Globus pallidus (tissue), 1 donor: ENCODE measurements at regions not wholly inside any gene's neighbourhood (a gene's known extent, or its start where the extent isn't known, plus 50 kb on each side); places are given as distances from the start of the nearest gene placed in this dataset.
A peak's percentile ranks its signal among the peaks of the same experiment; 100 is the strongest.

Source experiments
- DNase-seq: peaks from one replicate; pipeline ENCODE4 v3.0.0-alpha.2; 2015; ENCODE audit warnings: low spot score

- DNase-seq, result peak; percentile 69
Observed at GRCh38 chr3:193780810-193781478, 187.9 kb downstream of the OPA1 start.

- no peak for DNase-seq
Observed at GRCh38 chr3:193782276-193782647, 189.3 kb downstream of the OPA1 start.

- DNase-seq, result no peak
Observed at GRCh38 chr3:193782747-193783146, 189.7 kb downstream of the OPA1 start.

- DNase-seq, result no peak
Observed at GRCh38 chr3:193783166-193783896, 190.3 kb downstream of the OPA1 start.

GRCh38 chr3:193784822-193785221, 191.8 kb downstream of the OPA1 start:
- no peak for DNase-seq

- DNase-seq, result no peak
Observed at GRCh38 chr3:193787496-193787870, 194.5 kb downstream of the OPA1 start.

GRCh38 chr3:193788189-193788991, 195.4 kb downstream of the OPA1 start:
- DNase-seq, result peak; percentile 69

GRCh38 chr3:193789455-193789854, 196.4 kb downstream of the OPA1 start:
- no peak for DNase-seq

GRCh38 chr3:193790086-193790990, 197.3 kb downstream of the OPA1 start:
- no peak for DNase-seq

GRCh38 chr3:193791041-193792032, 198.3 kb downstream of the OPA1 start:
- no peak for DNase-seq

GRCh38 chr3:193793123-193793522, 200.1 kb downstream of the OPA1 start:
- no peak for DNase-seq

- no peak for DNase-seq
Observed at GRCh38 chr3:193794002-193794881, 201.2 kb downstream of the OPA1 start.

- DNase-seq, result no peak
Observed at GRCh38 chr3:193795062-193795690, 202.2 kb downstream of the OPA1 start.

GRCh38 chr3:193796089-193796488, 203.1 kb downstream of the OPA1 start:
- DNase-seq, result no peak

- no peak for DNase-seq
Observed at GRCh38 chr3:193797566-193797965, 204.6 kb downstream of the OPA1 start.

- DNase-seq, result no peak
Observed at GRCh38 chr3:193798051-193798450, 205.0 kb downstream of the OPA1 start.

GRCh38 chr3:193800138-193801043, 207.4 kb downstream of the OPA1 start:
- no peak for DNase-seq

- DNase-seq, result no peak
Observed at GRCh38 chr3:193801097-193801496, 208.1 kb downstream of the OPA1 start.
